CD1c-positive myeloid dendritic cell (primary cell): ENCODE measurements at regions not wholly inside any gene's neighbourhood (a gene's known extent, or its start where the extent isn't known, plus 50 kb on each side); places are given as distances from the start of the nearest gene placed in this dataset.
"Not testable (repeated sequence)": the region's sequence is repeated elsewhere in the genome, so short reads cannot be mapped to it uniquely, and the experiment has no call there.

ENCODE experiments used
- DNase-seq: peaks from one replicate; pipeline ENCODE4 v3.0.0-alpha.2; 2016; ENCODE audit errors: extremely low spot score

- no peak for DNase-seq
Observed at GRCh38 chr21:21997390-21998333, 999.5 kb downstream of the NCAM2 start.

GRCh38 chr21:22019766-22020165, 1021.6 kb downstream of the NCAM2 start:
- DNase-seq: no peak

- no peak for DNase-seq
Observed at GRCh38 chr21:22020221-22020620, 1022.0 kb downstream of the NCAM2 start.

GRCh38 chr21:22023896-22024295, 1025.7 kb downstream of the NCAM2 start:
- not testable (repeated sequence) for DNase-seq

GRCh38 chr21:22044431-22044830, 1046.2 kb downstream of the NCAM2 start:
- no peak for DNase-seq

- DNase-seq: no peak
Observed at GRCh38 chr21:22046576-22046975, 1048.4 kb downstream of the NCAM2 start.

GRCh38 chr21:22056904-22057303, 1058.7 kb downstream of the NCAM2 start:
- DNase-seq: no peak

GRCh38 chr21:22062472-22063139, 1064.4 kb downstream of the NCAM2 start:
- DNase-seq: no peak

- DNase-seq: no peak
Observed at GRCh38 chr21:22063140-22063539, 1064.9 kb downstream of the NCAM2 start.

- no peak for DNase-seq
Observed at GRCh38 chr21:22076471-22076870, 1078.3 kb downstream of the NCAM2 start.

- no peak for DNase-seq
Observed at GRCh38 chr21:22083899-22084298, 1085.7 kb downstream of the NCAM2 start.

GRCh38 chr21:22096314-22096713, 1098.1 kb downstream of the NCAM2 start:
- no peak for DNase-seq

- DNase-seq: no peak
Observed at GRCh38 chr21:22106720-22107410, 1108.7 kb downstream of the NCAM2 start.

GRCh38 chr21:22115746-22116145, 1117.5 kb downstream of the NCAM2 start:
- DNase-seq: no peak

GRCh38 chr21:22120616-22121266, 1122.5 kb downstream of the NCAM2 start:
- no peak for DNase-seq

GRCh38 chr21:22125581-22125980, 1127.4 kb downstream of the NCAM2 start:
- DNase-seq: no peak

GRCh38 chr21:22128671-22129070, 1130.5 kb downstream of the NCAM2 start:
- no peak for DNase-seq

- DNase-seq: no peak
Observed at GRCh38 chr21:22132358-22133071, 1134.3 kb downstream of the NCAM2 start.

- DNase-seq: no peak
Observed at GRCh38 chr21:22136740-22137139, 1138.5 kb downstream of the NCAM2 start.

GRCh38 chr21:22138297-22139016, 1140.2 kb downstream of the NCAM2 start:
- DNase-seq: no peak

GRCh38 chr21:22145545-22145944, 1147.3 kb downstream of the NCAM2 start:
- no peak for DNase-seq
